ENCODE measurements at regions not wholly inside any gene's neighbourhood (a gene's known extent, or its start where the extent isn't known, plus 50 kb on each side); places are given as distances from the start of the nearest gene placed in this dataset.

GRCh38 chr2:128765811-128766210 is 447.1 kb upstream of the HS6ST1 start:
- H3K4me1 Mint-ChIP-seq (ENCODE audit: low read depth): no peaks in the 10 kb centered on the region
- ChIA-PET CTCF (no interaction called here), POLR2A (no interaction called here)
- Histone ChIP-seq H3K27me3 (ENCODE audit: control insufficient read depth in 1 of 2, insufficient read depth in 2 of 2, low read length in 2 of 2) (no peaks in the 10 kb centered on the region), H3K27ac (ENCODE audit: low read depth in 1 of 2, low read length in 2 of 2) (no peak overlapping the region), H3K36me3 (ENCODE audit: insufficient read depth, low read length) (no peaks in the 10 kb centered on the region), H3K4me3 (ENCODE audit: low read length) (no peak overlapping the region), H3K4me1 (ENCODE audit: insufficient read depth, low read length) (no peaks in the 10 kb centered on the region), H3K9me3 (ENCODE audit: control insufficient read depth in 1 of 2, insufficient read depth in 1 of 2, low read length in 2 of 2) (peaks cover 0 to 15% of the 10 kb centered on the region in 2 experiments)
- TF ChIP-seq CTCF (IDR thresholded peaks at IDR 0.05): no peak
- ATAC-seq (ENCODE audit: poor library complexity) (no peak), DNase-seq (no peak)
- H3K9me3 Mint-ChIP-seq: peaks cover 16% of the 10 kb centered on the region
- H3K36me3 Mint-ChIP-seq (ENCODE audit: low read depth): no peaks in the 10 kb centered on the region
- intact Hi-C loops (cut with DNase I, micrococcal nuclease): no loop called here
- H3K27ac Mint-ChIP-seq: no peak overlapping the region
- no peak overlapping the region for H3K4me3 Mint-ChIP-seq
- H3K27me3 Mint-ChIP-seq: no peaks in the 10 kb centered on the region

GRCh38 chr2:128768041-128768440 is 449.4 kb upstream of the HS6ST1 start:
- H3K4me1 ChIP-seq (ENCODE audit: insufficient read depth, low read length): no peaks in the 10 kb centered on the region
- no peaks in the 10 kb centered on the region for H3K36me3 Mint-ChIP-seq (ENCODE audit: low read depth)
- CTCF ChIA-PET: no interaction called here
- POLR2A ChIA-PET: no interaction called here
- H3K27ac ChIP-seq (ENCODE audit: low read depth in 1 of 2, low read length in 2 of 2): no peak overlapping the region
- no peaks in the 10 kb centered on the region for H3K4me1 Mint-ChIP-seq (ENCODE audit: low read depth)
- no peak overlapping the region for H3K4me3 Mint-ChIP-seq
- intact Hi-C loops (cut with DNase I, micrococcal nuclease): no loop called here
- H3K9me3 Mint-ChIP-seq: peaks cover 10% of the 10 kb centered on the region
- no peaks in the 10 kb centered on the region for H3K36me3 ChIP-seq (ENCODE audit: insufficient read depth, low read length)
- H3K9me3 ChIP-seq (ENCODE audit: control insufficient read depth in 1 of 2, insufficient read depth in 1 of 2, low read length in 2 of 2): peaks cover 0 to 15% of the 10 kb centered on the region in 2 experiments
- TF ChIP-seq CTCF (IDR thresholded peaks at IDR 0.05): no peak
- H3K27ac Mint-ChIP-seq: no peak overlapping the region
- H3K27me3 ChIP-seq (ENCODE audit: control insufficient read depth in 1 of 2, insufficient read depth in 2 of 2, low read length in 2 of 2): no peaks in the 10 kb centered on the region
- ATAC-seq (ENCODE audit: poor library complexity) (no peak), DNase-seq (no peak)
- H3K27me3 Mint-ChIP-seq: no peaks in the 10 kb centered on the region
- H3K4me3 ChIP-seq (ENCODE audit: low read length): no peak overlapping the region

GRCh38 chr2:128769457-128770142 is 450.9 kb upstream of the HS6ST1 start:
- Mint-ChIP-seq H3K27ac (no peak overlapping the region), H3K27me3 (no peaks in the 10 kb centered on the region), H3K36me3 (ENCODE audit: low read depth) (no peaks in the 10 kb centered on the region), H3K9me3 (peaks cover 6% of the 10 kb centered on the region), H3K4me1 (ENCODE audit: low read depth) (no peaks in the 10 kb centered on the region), H3K4me3 (no peak overlapping the region)
- intact Hi-C loops (cut with DNase I, micrococcal nuclease): no loop called here
- H3K9me3 ChIP-seq (ENCODE audit: control insufficient read depth in 1 of 2, insufficient read depth in 1 of 2, low read length in 2 of 2): peaks cover 0 to 18% of the 10 kb centered on the region in 2 experiments
- H3K4me3 ChIP-seq (ENCODE audit: low read length): no peak overlapping the region
- H3K27ac ChIP-seq (ENCODE audit: low read depth in 1 of 2, low read length in 2 of 2): no peak overlapping the region
- no peaks in the 10 kb centered on the region for H3K4me1 ChIP-seq (ENCODE audit: insufficient read depth, low read length)
- no peaks in the 10 kb centered on the region for H3K36me3 ChIP-seq (ENCODE audit: insufficient read depth, low read length)
- DNase-seq (no peak), ATAC-seq (ENCODE audit: poor library complexity) (no peak)
- ChIA-PET CTCF (no interaction called here), POLR2A (no interaction called here)
- no peak for TF ChIP-seq CTCF (IDR thresholded peaks at IDR 0.05)
- H3K27me3 ChIP-seq (ENCODE audit: control insufficient read depth in 1 of 2, insufficient read depth in 2 of 2, low read length in 2 of 2): no peaks in the 10 kb centered on the region

Data from CD4-positive, alpha-beta T cell (primary cell).